Chondrocyte (in vitro differentiated cells): ENCODE measurements at regions not wholly inside any gene's neighbourhood (a gene's known extent, or its start where the extent isn't known, plus 50 kb on each side); places are given as distances from the start of the nearest gene placed in this dataset.

Experiments
- DNase-seq: peaks from one replicate; pipeline ENCODE4 v3.0.0; 2021; ENCODE audit warnings: mixed read lengths, low spot score
- H3K27ac Mint-ChIP-seq: one replicate; pipeline ENCODE4 v1.8.0; 2021; ENCODE audit warnings: mild to moderate bottlenecking, moderate library complexity, mixed read lengths; ENCODE audit not compliant: unreplicated experiment
- H3K27me3 Mint-ChIP-seq: 2 replicates; pipeline ENCODE4 v1.8.0; 2021; ENCODE audit warnings: low read depth, mixed read lengths
- H3K36me3 Mint-ChIP-seq: 2 replicates; pipeline ENCODE4 v1.8.0; 2021; ENCODE audit warnings: low read depth, mixed read lengths
- H3K4me1 Mint-ChIP-seq: 2 replicates; pipeline ENCODE4 v1.8.0; 2021; ENCODE audit warnings: low read depth, mild to moderate bottlenecking, mixed read lengths
- H3K4me3 Mint-ChIP-seq: one replicate; pipeline ENCODE4 v1.8.0; 2021; ENCODE audit warnings: mild to moderate bottlenecking, moderate library complexity, mixed read lengths; ENCODE audit not compliant: unreplicated experiment
- H3K9me3 Mint-ChIP-seq: 2 replicates; pipeline ENCODE4 v1.8.0; 2021; ENCODE audit warnings: low read depth, mixed read lengths
- CTCF ChIP-seq: fragments of 200-600 bp; sonication (generic); IDR thresholded peaks from 2 replicates; pipeline ENCODE4 v1.5.0; 2021; ENCODE audit warnings: antibody characterized with exemption, mild to moderate bottlenecking, moderate library complexity

GRCh38 chr3:116806351-116806750, 96.8 kb downstream of the TUSC7 start:
- Mint-ChIP-seq H3K9me3 (peaks cover 21% of the 10 kb centered on the region), H3K4me3 (no peak overlapping the region), H3K36me3 (no peaks in the 10 kb centered on the region), H3K4me1 (no peaks in the 10 kb centered on the region), H3K27ac (no peak overlapping the region), H3K27me3 (peaks cover 1% of the 10 kb centered on the region)
- no peak for TF ChIP-seq CTCF
- no peak for DNase-seq

- H3K9me3 Mint-ChIP-seq: peaks cover 17% of the 10 kb centered on the region
- no peaks in the 10 kb centered on the region for H3K4me1 Mint-ChIP-seq
- H3K4me3 Mint-ChIP-seq: no peak overlapping the region
- no peak for DNase-seq
- no peaks in the 10 kb centered on the region for H3K36me3 Mint-ChIP-seq
- H3K27ac Mint-ChIP-seq: no peak overlapping the region
- no peak for TF ChIP-seq CTCF
- peaks cover 6% of the 10 kb centered on the region for H3K27me3 Mint-ChIP-seq
Measured at GRCh38 chr3:116808725-116809124, 99.1 kb downstream of the TUSC7 start.

GRCh38 chr3:116809208-116809607, 99.6 kb downstream of the TUSC7 start:
- Mint-ChIP-seq H3K9me3 (peaks cover 17% of the 10 kb centered on the region), H3K4me3 (no peak overlapping the region), H3K4me1 (no peaks in the 10 kb centered on the region), H3K27ac (no peak overlapping the region), H3K27me3 (peaks cover 6% of the 10 kb centered on the region), H3K36me3 (no peaks in the 10 kb centered on the region)
- TF ChIP-seq CTCF: no peak
- no peak for DNase-seq

- Mint-ChIP-seq H3K4me1 (no peaks in the 10 kb centered on the region), H3K27me3 (peaks cover 9% of the 10 kb centered on the region), H3K27ac (no peak overlapping the region), H3K4me3 (no peak overlapping the region), H3K36me3 (no peaks in the 10 kb centered on the region), H3K9me3 (peaks cover 16% of the 10 kb centered on the region)
- no peak for DNase-seq
- no peak for TF ChIP-seq CTCF
Measured at GRCh38 chr3:116811754-116812153, 102.2 kb downstream of the TUSC7 start.

GRCh38 chr3:116812949-116813348, 103.4 kb downstream of the TUSC7 start:
- H3K27me3 Mint-ChIP-seq: peaks cover 15% of the 10 kb centered on the region
- no peak for DNase-seq
- no peak overlapping the region for H3K27ac Mint-ChIP-seq
- no peak overlapping the region for H3K4me3 Mint-ChIP-seq
- TF ChIP-seq CTCF: no peak
- H3K4me1 Mint-ChIP-seq: no peaks in the 10 kb centered on the region
- H3K36me3 Mint-ChIP-seq: no peaks in the 10 kb centered on the region
- peaks cover 12% of the 10 kb centered on the region for H3K9me3 Mint-ChIP-seq
